ENCODE measurements at regions not wholly inside any gene's neighbourhood (a gene's known extent, or its start where the extent isn't known, plus 50 kb on each side); places are given as distances from the start of the nearest gene placed in this dataset.

DNA sequence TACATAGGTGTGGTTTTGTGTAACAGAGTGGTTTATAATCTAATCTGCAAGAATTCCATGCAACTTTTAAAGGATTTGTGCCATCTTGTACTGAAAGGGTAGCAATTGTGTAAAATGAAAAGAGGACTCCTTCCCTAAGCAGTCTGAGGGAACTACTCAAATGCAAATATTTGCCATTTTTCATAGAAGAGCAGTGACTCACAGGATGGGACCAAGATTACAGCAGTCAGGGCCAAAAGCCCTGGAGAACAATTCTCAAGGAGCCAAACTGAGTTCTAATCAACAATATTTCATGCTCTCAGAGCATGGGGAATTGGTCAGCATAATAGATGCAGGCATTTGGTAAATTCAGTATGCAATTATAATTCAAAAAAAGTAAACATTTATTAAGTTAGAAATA is 495.8 kb downstream of the CHSY3 start:
- TF ChIP-seq POLR2AphosphoS5 (IDR thresholded peaks at IDR 0.05; ENCODE audit: low read depth, low read length) = no peak
- no peak for TF ChIP-seq TAF1 (IDR thresholded peaks at IDR 0.05; ENCODE audit: low read depth, low read length)
